ENCODE measurements at regions not wholly inside any gene's neighbourhood (a gene's known extent, or its start where the extent isn't known, plus 50 kb on each side); places are given as distances from the start of the nearest gene placed in this dataset.

DNA sequence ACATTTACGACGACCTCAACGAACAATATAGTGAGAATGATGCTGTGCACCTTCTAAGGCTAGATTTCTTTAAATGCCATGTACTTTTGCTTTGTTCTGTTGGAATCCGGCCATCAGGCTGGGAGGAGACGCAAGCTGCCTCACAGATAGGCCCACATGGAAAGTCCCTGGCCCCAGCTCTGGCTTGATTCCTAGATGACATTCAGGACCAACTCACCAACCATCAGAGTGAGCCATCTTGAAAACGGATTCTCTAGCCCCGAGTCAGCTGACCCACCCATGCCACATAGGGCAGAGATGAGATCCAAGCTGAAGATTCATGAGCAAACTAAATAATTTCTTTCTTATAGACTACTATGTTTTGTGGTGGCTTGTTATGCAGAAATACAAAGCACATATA is 164.4 kb downstream of the ZNF281 start:
- no peak for DNase-seq

GRCh38 chr1:200243042-200243437 is 166.8 kb downstream of the ZNF281 start:
- DNase-seq, result peak; percentile 71

- DNase-seq, result peak; percentile 83
Observed at GRCh38 chr1:200242110-200243041, 167.5 kb downstream of the ZNF281 start.

GRCh38 chr1:200240656-200241055 is 169.2 kb downstream of the ZNF281 start:
- no peak for DNase-seq

DNA sequence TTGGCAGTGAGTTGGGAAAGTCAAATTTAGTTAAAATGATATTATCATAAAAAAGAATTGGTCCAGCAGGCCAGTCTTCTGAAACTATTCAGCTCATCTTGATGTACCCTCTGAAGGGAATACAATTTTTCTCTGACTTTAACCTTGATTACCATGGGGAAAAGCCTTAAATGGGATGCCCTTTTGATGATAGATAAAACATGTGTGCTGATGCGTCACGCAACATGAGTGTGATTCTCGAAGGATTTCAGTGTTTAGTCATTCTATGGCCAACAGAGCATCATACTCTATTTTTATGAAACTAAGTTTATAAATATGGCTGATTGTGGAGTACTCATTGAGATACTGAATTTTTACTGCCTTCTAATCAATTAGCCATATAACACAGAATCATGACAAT is 171.5 kb downstream of the ZNF281 start:
- no peak for DNase-seq

GRCh38 chr1:200237066-200237465 is 172.8 kb downstream of the ZNF281 start:
- no peak for DNase-seq

DNA sequence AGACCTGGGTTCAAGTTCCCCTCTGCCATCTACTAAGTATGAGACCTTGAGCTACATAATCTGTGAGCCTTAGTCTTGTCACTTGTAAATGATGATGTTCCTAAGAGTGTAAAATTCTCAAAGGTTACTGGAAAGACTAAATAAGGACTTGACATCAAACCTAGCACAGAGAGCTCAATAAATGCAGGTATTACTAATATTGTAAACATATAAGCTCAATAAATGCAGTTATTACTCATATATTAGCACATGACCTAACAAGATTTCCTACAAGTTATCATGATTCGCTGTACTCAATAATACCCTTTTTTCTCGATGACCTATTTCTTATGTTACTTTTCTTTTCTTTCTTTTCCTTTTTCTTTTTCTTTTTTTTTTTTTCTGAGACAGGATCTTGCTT is 174.9 kb downstream of the ZNF281 start:
- DNase-seq, result no peak

GRCh38 chr1:200233393-200233792 is 176.4 kb downstream of the ZNF281 start:
- no peak for DNase-seq

GRCh38 chr1:200231787-200232231 is 178.0 kb downstream of the ZNF281 start:
- no peak for DNase-seq

- DNase-seq, result no peak
Observed at GRCh38 chr1:200230671-200231070, 179.2 kb downstream of the ZNF281 start.

- DNase-seq, result no peak
Observed at GRCh38 chr1:200228486-200228885, 181.3 kb downstream of the ZNF281 start.

GRCh38 chr1:200228081-200228480 is 181.8 kb downstream of the ZNF281 start:
- DNase-seq, result no peak
